Neutrophil (primary cell): ENCODE measurements at regions not wholly inside any gene's neighbourhood (a gene's known extent, or its start where the extent isn't known, plus 50 kb on each side); places are given as distances from the start of the nearest gene placed in this dataset.

ENCODE experiments used
- H3K27ac ChIP-seq: fragments of 200-600 bp; sonication (generic); 2 replicates; pipeline ENCODE4 v1.5.1; 2016; ENCODE audit warnings: mild to moderate bottlenecking, moderate library complexity
- H3K27me3 ChIP-seq: fragments of 200-600 bp; sonication (generic); 2 replicates; pipeline ENCODE4 v1.6.0; 2016; ENCODE audit warnings: mild to moderate bottlenecking
- H3K36me3 ChIP-seq: fragments of 200-600 bp; sonication (generic); 2 replicates; pipeline ENCODE4 v1.5.1; 2017
- H3K4me1 ChIP-seq, 2 experiments: fragments of 200-600 bp in 1 of 2; sonication (generic) in 1 of 2; 1 replicate in 1 of 2; 2 replicates in 1 of 2; pipeline versions ENCODE4 v1.5.1 to v1.6.1; 2013 to 2016; ENCODE audit warnings: low read depth in 1 of 2, low read length in 1 of 2, mild to moderate bottlenecking in 1 of 2, moderate library complexity in 1 of 2; ENCODE audit not compliant: control insufficient read depth in 1 of 2, insufficient read depth in 1 of 2
- H3K4me3 ChIP-seq, 2 experiments: fragments of 200-600 bp in 1 of 2; sonication (generic) in 1 of 2; 1 replicate in 1 of 2; 2 replicates in 1 of 2; pipeline ENCODE4 v1.5.1; 2013 to 2016; ENCODE audit warnings: low read depth in 1 of 2, low read length in 1 of 2, mild to moderate bottlenecking in 1 of 2, moderate library complexity in 1 of 2
- H3K9me3 ChIP-seq: fragments of 200-600 bp; sonication (generic); 2 replicates; pipeline ENCODE4 v1.5.1; 2016
- CTCF ChIP-seq: fragments of 200-600 bp; sonication (generic); IDR thresholded peaks from 2 replicates; pipeline ENCODE4 v1.5.1; 2016; ENCODE audit warnings: antibody characterized with exemption

- H3K4me3 ChIP-seq, result no peak overlapping the region
- H3K4me1 ChIP-seq, result no peaks in the 10 kb centered on the region
- H3K27ac ChIP-seq, result no peak overlapping the region
- H3K9me3 ChIP-seq, result no peaks in the 10 kb centered on the region
- TF ChIP-seq CTCF, result no peak
- no peaks in the 10 kb centered on the region for H3K36me3 ChIP-seq
- no peaks in the 10 kb centered on the region for H3K27me3 ChIP-seq
These were observed 808.5 kb upstream of the ZWINT start for GRCh38 chr10:57169597-57169996.

GRCh38 chr10:57168611-57169240 lies 807.7 kb upstream of the ZWINT start:
- no peak for TF ChIP-seq CTCF
- no peak overlapping the region for H3K4me3 ChIP-seq
- no peaks in the 10 kb centered on the region for H3K27me3 ChIP-seq
- H3K36me3 ChIP-seq, result no peaks in the 10 kb centered on the region
- H3K27ac ChIP-seq, result no peak overlapping the region
- H3K4me1 ChIP-seq, result no peaks in the 10 kb centered on the region
- H3K9me3 ChIP-seq, result no peaks in the 10 kb centered on the region

- H3K9me3 ChIP-seq, result no peaks in the 10 kb centered on the region
- no peak overlapping the region for H3K4me3 ChIP-seq
- no peak overlapping the region for H3K27ac ChIP-seq
- TF ChIP-seq CTCF, result no peak
- H3K27me3 ChIP-seq, result no peaks in the 10 kb centered on the region
- H3K36me3 ChIP-seq, result no peaks in the 10 kb centered on the region
- H3K4me1 ChIP-seq, result no peaks in the 10 kb centered on the region
These were observed 804.6 kb upstream of the ZWINT start for GRCh38 chr10:57165671-57166070.

- no peak for TF ChIP-seq CTCF
- Histone ChIP-seq H3K27me3 (no peaks in the 10 kb centered on the region), H3K4me1 (no peaks in the 10 kb centered on the region), H3K27ac (no peak overlapping the region), H3K4me3 (no peak overlapping the region), H3K9me3 (no peaks in the 10 kb centered on the region), H3K36me3 (no peaks in the 10 kb centered on the region)
These were observed 801.2 kb upstream of the ZWINT start for GRCh38 chr10:57162231-57162630.

- Histone ChIP-seq H3K9me3 (no peaks in the 10 kb centered on the region), H3K4me1 (no peaks in the 10 kb centered on the region), H3K36me3 (no peaks in the 10 kb centered on the region), H3K27me3 (no peaks in the 10 kb centered on the region), H3K27ac (no peak overlapping the region), H3K4me3 (no peak overlapping the region)
- TF ChIP-seq CTCF, result no peak
These were observed 800.1 kb upstream of the ZWINT start for GRCh38 chr10:57161157-57161556.

- Histone ChIP-seq H3K9me3 (no peaks in the 10 kb centered on the region), H3K27me3 (no peaks in the 10 kb centered on the region), H3K4me3 (no peak overlapping the region), H3K4me1 (no peaks in the 10 kb centered on the region), H3K27ac (no peak overlapping the region), H3K36me3 (no peaks in the 10 kb centered on the region)
- TF ChIP-seq CTCF, result no peak
These were observed 784.5 kb upstream of the ZWINT start for GRCh38 chr10:57145548-57145947.
